ENCODE measurements at regions not wholly inside any gene's neighbourhood (a gene's known extent, or its start where the extent isn't known, plus 50 kb on each side); places are given as distances from the start of the nearest gene placed in this dataset.

DNA sequence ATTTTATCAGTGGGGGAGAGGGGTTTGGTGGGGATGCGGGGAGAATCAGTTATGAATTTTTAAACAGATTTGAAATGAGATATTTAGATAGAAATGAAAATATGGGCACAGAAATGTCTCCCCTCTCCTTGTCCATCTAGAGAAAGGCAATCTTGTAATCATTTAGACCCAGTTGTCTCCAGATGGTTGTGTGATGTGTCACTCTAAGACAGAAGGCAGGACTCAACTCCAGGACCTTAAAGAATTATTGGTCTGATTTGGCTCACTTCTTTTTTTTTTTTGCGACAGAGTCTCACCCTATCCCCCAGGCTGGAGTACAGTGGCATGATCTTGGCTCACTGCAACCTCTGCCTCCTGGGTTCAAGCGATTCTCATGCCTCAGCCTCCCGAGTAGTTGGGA lies 77.2 kb downstream of the EOMES start:
- TF ChIP-seq POLR2A (IDR thresholded peaks at IDR 0.05) (no peak), POLR2AphosphoS5 (IDR thresholded peaks at IDR 0.05) (no peak)
- TF ChIP-seq, protein P1, sequence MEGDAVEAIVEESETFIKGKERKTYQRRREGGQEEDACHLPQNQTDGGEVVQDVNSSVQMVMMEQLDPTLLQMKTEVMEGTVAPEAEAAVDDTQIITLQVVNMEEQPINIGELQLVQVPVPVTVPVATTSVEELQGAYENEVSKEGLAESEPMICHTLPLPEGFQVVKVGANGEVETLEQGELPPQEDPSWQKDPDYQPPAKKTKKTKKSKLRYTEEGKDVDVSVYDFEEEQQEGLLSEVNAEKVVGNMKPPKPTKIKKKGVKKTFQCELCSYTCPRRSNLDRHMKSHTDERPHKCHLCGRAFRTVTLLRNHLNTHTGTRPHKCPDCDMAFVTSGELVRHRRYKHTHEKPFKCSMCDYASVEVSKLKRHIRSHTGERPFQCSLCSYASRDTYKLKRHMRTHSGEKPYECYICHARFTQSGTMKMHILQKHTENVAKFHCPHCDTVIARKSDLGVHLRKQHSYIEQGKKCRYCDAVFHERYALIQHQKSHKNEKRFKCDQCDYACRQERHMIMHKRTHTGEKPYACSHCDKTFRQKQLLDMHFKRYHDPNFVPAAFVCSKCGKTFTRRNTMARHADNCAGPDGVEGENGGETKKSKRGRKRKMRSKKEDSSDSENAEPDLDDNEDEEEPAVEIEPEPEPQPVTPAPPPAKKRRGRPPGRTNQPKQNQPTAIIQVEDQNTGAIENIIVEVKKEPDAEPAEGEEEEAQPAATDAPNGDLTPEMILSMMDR (IDR thresholded peaks at IDR 0.05) = no peak
